ENCODE measurements at regions not wholly inside any gene's neighbourhood (a gene's known extent, or its start where the extent isn't known, plus 50 kb on each side); places are given as distances from the start of the nearest gene placed in this dataset.

- Histone ChIP-seq H4K20me1 (ENCODE audit: insufficient read depth) (no peaks in the 10 kb centered on the region), H3F3A (ENCODE audit: insufficient read depth, low read length, poor library complexity, severe bottlenecking) (no peaks in the 10 kb centered on the region)
- TF ChIP-seq EZH2 (IDR thresholded peaks at IDR 0.05; ENCODE audit: borderline replicate concordance, insufficient read depth, low read length, poor library complexity, severe bottlenecking) (no peak), SMC3 (conservative IDR thresholded peaks at IDR 0.05; ENCODE audit: poor library complexity) (no peak), EP300 (conservative IDR thresholded peaks at IDR 0.05; ENCODE audit: poor library complexity, severe bottlenecking) (no peak), MXI1 (conservative IDR thresholded peaks at IDR 0.05; ENCODE audit: poor library complexity, severe bottlenecking) (no peak), TAF1 (IDR thresholded peaks at IDR 0.05; ENCODE audit: low read depth) (no peak), RAD21 (conservative IDR thresholded peaks at IDR 0.05) (no peak), POLR2AphosphoS5 (IDR thresholded peaks at IDR 0.05) (no peak)
- TF ChIP-seq, protein P1, sequence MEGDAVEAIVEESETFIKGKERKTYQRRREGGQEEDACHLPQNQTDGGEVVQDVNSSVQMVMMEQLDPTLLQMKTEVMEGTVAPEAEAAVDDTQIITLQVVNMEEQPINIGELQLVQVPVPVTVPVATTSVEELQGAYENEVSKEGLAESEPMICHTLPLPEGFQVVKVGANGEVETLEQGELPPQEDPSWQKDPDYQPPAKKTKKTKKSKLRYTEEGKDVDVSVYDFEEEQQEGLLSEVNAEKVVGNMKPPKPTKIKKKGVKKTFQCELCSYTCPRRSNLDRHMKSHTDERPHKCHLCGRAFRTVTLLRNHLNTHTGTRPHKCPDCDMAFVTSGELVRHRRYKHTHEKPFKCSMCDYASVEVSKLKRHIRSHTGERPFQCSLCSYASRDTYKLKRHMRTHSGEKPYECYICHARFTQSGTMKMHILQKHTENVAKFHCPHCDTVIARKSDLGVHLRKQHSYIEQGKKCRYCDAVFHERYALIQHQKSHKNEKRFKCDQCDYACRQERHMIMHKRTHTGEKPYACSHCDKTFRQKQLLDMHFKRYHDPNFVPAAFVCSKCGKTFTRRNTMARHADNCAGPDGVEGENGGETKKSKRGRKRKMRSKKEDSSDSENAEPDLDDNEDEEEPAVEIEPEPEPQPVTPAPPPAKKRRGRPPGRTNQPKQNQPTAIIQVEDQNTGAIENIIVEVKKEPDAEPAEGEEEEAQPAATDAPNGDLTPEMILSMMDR (IDR thresholded peaks at IDR 0.05; ENCODE audit: poor library complexity, severe bottlenecking) = no peak
- TF ChIP-seq, protein P2, sequence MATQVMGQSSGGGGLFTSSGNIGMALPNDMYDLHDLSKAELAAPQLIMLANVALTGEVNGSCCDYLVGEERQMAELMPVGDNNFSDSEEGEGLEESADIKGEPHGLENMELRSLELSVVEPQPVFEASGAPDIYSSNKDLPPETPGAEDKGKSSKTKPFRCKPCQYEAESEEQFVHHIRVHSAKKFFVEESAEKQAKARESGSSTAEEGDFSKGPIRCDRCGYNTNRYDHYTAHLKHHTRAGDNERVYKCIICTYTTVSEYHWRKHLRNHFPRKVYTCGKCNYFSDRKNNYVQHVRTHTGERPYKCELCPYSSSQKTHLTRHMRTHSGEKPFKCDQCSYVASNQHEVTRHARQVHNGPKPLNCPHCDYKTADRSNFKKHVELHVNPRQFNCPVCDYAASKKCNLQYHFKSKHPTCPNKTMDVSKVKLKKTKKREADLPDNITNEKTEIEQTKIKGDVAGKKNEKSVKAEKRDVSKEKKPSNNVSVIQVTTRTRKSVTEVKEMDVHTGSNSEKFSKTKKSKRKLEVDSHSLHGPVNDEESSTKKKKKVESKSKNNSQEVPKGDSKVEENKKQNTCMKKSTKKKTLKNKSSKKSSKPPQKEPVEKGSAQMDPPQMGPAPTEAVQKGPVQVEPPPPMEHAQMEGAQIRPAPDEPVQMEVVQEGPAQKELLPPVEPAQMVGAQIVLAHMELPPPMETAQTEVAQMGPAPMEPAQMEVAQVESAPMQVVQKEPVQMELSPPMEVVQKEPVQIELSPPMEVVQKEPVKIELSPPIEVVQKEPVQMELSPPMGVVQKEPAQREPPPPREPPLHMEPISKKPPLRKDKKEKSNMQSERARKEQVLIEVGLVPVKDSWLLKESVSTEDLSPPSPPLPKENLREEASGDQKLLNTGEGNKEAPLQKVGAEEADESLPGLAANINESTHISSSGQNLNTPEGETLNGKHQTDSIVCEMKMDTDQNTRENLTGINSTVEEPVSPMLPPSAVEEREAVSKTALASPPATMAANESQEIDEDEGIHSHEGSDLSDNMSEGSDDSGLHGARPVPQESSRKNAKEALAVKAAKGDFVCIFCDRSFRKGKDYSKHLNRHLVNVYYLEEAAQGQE (IDR thresholded peaks at IDR 0.05; ENCODE audit: borderline replicate concordance) = no peak
Observed at GRCh38 chr5:167232675-167233311, 1058.7 kb upstream of the WWC1 start.

DNA sequence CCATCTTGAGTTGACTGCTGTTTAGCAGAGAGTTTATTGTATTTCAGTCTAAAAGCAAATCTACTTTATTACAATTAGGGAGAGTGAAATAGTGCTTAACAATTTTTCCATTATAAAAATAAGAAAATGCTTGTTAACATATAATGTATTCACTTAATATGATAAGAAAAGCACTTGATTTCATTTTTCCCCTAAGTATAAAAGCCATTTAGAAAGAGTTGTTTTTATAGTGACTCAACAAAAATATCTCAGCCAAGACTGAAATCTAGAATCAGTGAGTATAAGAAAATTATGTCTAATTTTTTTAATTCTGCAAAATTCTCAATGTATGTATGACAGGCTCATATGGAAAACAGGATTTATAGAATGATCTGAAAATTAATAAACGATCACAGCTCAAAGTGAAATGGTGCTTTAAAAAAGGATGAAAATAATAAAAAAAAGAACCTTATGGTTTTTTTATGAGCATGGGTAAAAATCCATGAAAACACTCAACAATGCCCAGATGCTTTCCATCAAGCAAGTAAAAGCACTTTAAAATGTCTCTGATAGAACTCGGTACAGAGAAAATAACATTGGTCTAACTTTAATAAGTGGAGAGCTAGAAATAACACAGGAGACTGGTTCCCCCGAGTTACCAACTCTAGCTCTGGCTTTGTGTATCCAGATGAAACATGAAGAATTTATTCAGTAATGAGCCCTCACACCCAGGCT, 1057.8 kb upstream of the WWC1 start:
- no peaks in the 10 kb centered on the region for H3F3A ChIP-seq (ENCODE audit: insufficient read depth, low read length, poor library complexity, severe bottlenecking)
- H3K79me2 ChIP-seq (replicated peaks; ENCODE audit: insufficient read depth, low read length) = no peaks in the 10 kb centered on the region
- H2AFZ ChIP-seq (ENCODE audit: low read depth, low read length) = no peak overlapping the region
- H3K4me3 ChIP-seq (ENCODE audit: low read length) = no peak overlapping the region
- H3K9ac ChIP-seq (ENCODE audit: low read length) = no peak overlapping the region
- H3K27me3 ChIP-seq (ENCODE audit: insufficient read depth, low read depth, low read length) = no peaks in the 10 kb centered on the region
- H3K36me3 ChIP-seq (ENCODE audit: insufficient read depth, low read length) = no peaks in the 10 kb centered on the region
- no peak overlapping the region for H3K27ac ChIP-seq (ENCODE audit: low read length)
- peaks cover 7% of the 10 kb centered on the region for H3K9me3 ChIP-seq (ENCODE audit: low read length)
- H4K20me1 ChIP-seq (ENCODE audit: insufficient read depth) = no peaks in the 10 kb centered on the region
- no peaks in the 10 kb centered on the region for H3K9me2 ChIP-seq (ENCODE audit: insufficient read depth, low read length)
- TF ChIP-seq TAF1 (IDR thresholded peaks at IDR 0.05; ENCODE audit: low read depth) (no peak), EZH2 (IDR thresholded peaks at IDR 0.05; ENCODE audit: borderline replicate concordance, insufficient read depth, low read length, poor library complexity, severe bottlenecking) (no peak)
- no peak overlapping the region for H3K4me2 ChIP-seq (ENCODE audit: low read length)

More at GRCh38 chr5:167232675-167233311, 1058.7 kb upstream of the WWC1 start:
- no peak overlapping the region for H2AFZ ChIP-seq (ENCODE audit: low read depth, low read length)
- peaks cover 7% of the 10 kb centered on the region for H3K9me3 ChIP-seq (ENCODE audit: low read length)
- no peak overlapping the region for H3K4me2 ChIP-seq (ENCODE audit: low read length)
- H3K4me3 ChIP-seq (ENCODE audit: low read length) = no peak overlapping the region
- no peaks in the 10 kb centered on the region for H3K27me3 ChIP-seq (ENCODE audit: insufficient read depth, low read depth, low read length)
- no peak overlapping the region for H3K9ac ChIP-seq (ENCODE audit: low read length)
- no peaks in the 10 kb centered on the region for H3K79me2 ChIP-seq (replicated peaks; ENCODE audit: insufficient read depth, low read length)
- no peak overlapping the region for H3K27ac ChIP-seq (ENCODE audit: low read length)
- H3K9me2 ChIP-seq (ENCODE audit: insufficient read depth, low read length) = no peaks in the 10 kb centered on the region
- H3K36me3 ChIP-seq (ENCODE audit: insufficient read depth, low read length) = no peaks in the 10 kb centered on the region
